DMS153 (cell line): ENCODE measurements at regions not wholly inside any gene's neighbourhood (a gene's known extent, or its start where the extent isn't known, plus 50 kb on each side); places are given as distances from the start of the nearest gene placed in this dataset.
"Not testable (repeated sequence)": the region's sequence is repeated elsewhere in the genome, so short reads cannot be mapped to it uniquely, and the experiment has no call there.

Source experiments
- DNase-seq: peaks from one replicate; lab custom pipeline; 2025; lab: John Stamatoyannopoulos, UW

- DNase-seq = no peak
Measured at GRCh38 chr21:31455506-31455905, 111.4 kb upstream of the TIAM1 start.

- no peak for DNase-seq
Measured at GRCh38 chr21:31450980-31451379, 106.9 kb upstream of the TIAM1 start.

- no peak for DNase-seq
Measured at GRCh38 chr21:31449921-31450535, 106.0 kb upstream of the TIAM1 start.

- no peak for DNase-seq
Measured at GRCh38 chr21:31448496-31448895, 104.4 kb upstream of the TIAM1 start.

- no peak for DNase-seq
Measured at GRCh38 chr21:31447505-31447904, 103.4 kb upstream of the TIAM1 start.

- no peak for DNase-seq
Measured at GRCh38 chr21:31446226-31446855, 102.3 kb upstream of the TIAM1 start.

DNA sequence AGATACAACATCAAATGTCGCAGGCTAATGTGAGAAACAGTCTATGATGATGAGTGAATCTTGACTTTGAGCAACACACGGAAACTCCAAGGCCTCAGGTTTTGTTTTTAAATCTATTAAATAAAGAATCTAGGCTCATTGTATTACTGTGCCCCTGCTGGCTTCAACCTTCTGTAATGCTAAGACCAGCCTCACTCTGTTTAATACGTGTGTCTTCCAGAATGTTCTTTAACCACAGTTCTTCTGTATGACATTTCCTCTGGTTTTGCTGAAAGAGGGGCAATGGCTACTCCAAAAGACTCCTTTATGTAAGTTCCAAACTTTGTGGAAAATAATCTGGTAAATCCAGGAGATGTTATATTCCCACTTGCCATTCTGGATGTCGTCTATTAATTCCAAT, 101.1 kb upstream of the TIAM1 start:
- DNase-seq = no peak

GRCh38 chr21:31443736-31444521, 99.9 kb upstream of the TIAM1 start:
- no peak for DNase-seq

DNA sequence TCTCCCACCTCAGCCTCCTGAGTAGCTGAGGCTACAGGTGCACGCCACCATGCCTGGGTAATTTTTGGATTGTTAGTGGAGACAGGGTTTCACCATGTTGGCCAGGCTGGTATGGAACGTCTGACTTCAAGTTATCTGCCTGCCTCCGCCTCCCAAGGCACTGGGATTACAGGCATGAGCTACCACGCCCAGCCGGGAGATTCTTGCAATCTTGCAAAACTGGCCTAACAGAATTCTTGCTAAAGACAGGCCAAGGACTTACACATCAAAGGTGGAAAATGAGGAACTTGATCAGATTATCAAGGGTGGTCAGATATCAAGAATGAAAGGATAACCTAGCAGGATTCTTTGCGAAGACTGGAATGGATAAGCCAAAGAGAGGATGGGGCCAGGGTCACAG, 98.3 kb upstream of the TIAM1 start:
- no peak for DNase-seq

DNA sequence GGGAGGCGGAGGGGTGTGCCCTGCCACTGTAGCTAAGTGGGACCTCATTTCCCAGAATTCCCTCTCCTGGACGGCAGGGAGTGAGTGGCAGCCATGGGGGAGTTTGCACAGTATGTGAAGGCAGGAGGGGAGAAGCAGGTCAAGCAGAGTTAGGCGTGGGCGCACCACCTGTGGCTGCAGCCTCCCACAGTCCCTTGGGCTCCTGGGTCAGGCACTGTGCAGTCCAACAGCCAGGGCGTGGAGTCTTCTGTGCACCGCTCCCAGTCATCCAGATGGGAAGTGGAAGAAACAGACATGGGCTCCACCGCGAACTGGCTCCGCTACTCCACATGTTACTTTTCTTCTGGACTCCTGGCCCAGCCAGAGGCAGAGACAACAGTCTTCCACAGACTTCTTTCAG, 85.4 kb upstream of the TIAM1 start:
- DNase-seq = no peak

- no peak for DNase-seq
Measured at GRCh38 chr21:31426235-31426797, 82.3 kb upstream of the TIAM1 start.

- DNase-seq = no peak
Measured at GRCh38 chr21:31425138-31425537, 81.1 kb upstream of the TIAM1 start.

DNA sequence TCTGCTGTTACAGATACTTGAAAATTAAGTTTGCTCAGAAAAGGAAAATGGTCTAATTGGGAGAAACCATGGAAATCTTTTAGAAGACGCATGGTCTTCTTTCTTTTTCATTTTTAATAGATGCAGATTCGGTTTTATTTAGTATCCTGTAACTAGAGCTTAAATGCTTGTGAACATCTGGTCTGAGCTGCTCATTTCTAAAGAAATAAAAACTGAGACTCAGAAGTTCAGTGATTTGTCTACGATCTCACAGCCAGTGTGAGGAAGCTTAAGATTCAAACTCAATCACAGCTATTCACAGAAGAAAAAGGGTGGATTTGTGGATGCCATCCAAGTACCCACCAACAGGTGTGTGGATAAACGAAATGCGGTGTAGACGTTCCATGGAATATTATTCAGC, 80.0 kb upstream of the TIAM1 start:
- no peak for DNase-seq

- DNase-seq = no peak
Measured at GRCh38 chr21:31420988-31421387, 76.9 kb upstream of the TIAM1 start.

DNA sequence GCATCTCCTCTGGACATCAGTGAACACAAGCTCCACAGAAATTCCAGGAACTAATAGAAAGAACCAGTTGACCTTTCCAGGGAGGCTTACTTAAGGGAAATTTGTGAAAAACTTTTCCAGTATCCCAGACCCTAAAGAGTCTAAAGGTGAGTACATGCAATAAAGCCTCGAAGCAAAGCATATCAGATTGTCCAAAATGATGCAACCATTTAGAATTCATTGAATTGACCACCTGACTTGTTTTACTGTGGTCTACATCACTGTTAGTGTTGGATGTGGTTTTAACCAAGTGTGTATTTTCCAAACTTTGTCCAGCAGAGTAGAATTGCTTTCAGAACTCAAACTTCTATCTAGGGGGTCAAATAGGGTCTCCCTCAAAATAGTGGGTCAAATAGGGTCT, 76.3 kb upstream of the TIAM1 start:
- no peak for DNase-seq

DNA sequence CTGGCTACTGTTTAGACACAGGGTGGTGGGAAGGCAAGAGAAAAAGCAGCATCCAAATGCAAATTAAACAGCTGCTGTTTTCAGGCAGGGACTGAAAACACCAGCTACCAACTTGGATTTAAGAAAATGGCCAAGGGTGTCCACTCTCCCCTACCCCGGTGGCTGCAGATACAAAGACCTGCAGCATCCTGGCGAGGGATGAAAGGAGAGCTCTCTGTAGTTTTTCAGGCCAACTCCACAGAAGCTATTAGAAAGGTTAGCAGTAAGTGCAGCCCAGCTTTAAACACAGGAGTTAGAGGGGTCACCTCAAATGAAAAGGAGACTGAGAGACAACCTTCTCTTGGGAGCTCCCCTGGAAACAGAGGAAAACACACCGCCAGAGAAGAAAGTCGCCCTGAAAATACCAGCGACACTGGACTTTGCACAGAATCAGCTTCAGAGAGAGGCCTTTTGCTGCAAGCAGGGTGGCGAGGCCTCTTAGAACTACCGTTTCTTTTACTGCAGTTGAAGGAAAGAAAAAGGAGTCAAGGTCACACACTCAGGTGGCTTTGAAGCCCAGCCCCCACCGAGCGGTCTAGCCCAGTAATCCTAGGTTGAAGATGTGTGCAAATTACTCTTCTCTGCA, 74.4 kb upstream of the TIAM1 start:
- DNase-seq = no peak

DNA sequence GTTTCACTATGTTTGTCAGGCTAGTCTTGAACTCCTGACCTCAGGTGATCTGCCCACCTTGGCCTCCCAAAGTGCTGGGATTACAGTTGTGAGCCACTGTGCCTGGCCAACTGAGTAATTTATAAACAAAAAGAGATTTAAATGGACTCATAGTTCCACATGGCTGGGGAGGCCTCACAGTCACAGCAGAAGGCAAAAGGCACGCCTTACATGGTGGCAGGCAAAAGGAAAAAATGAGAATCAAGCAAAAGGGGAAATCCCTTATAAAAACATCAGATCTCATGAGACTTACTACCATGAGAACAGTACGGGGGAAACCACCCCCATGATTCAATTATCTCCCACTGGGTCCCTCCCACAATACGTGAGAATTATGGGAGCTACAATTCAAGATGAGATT, 73.2 kb upstream of the TIAM1 start:
- DNase-seq = not testable (repeated sequence)

GRCh38 chr21:31416465-31416864, 72.4 kb upstream of the TIAM1 start:
- DNase-seq = no peak

- no peak for DNase-seq
Measured at GRCh38 chr21:31414263-31415000, 70.4 kb upstream of the TIAM1 start.

- DNase-seq = no peak
Measured at GRCh38 chr21:31413698-31414097, 69.6 kb upstream of the TIAM1 start.

- no peak for DNase-seq
Measured at GRCh38 chr21:31410499-31411131, 66.6 kb upstream of the TIAM1 start.
